ENCODE measurements at regions not wholly inside any gene's neighbourhood (a gene's known extent, or its start where the extent isn't known, plus 50 kb on each side); places are given as distances from the start of the nearest gene placed in this dataset.

- Mint-ChIP-seq H3K27ac (no peak overlapping the region), H3K27me3 (no peaks in the 10 kb centered on the region), H3K9me3 (no peaks in the 10 kb centered on the region), H3K4me3 (no peak overlapping the region), H3K4me1 (peaks cover 2% of the 10 kb centered on the region), H3K36me3 (ENCODE audit: low read depth) (no peaks in the 10 kb centered on the region)
- no peak for DNase-seq
- intact Hi-C loops (cut with micrococcal nuclease), result no loop called here
Observed at GRCh38 chr6:4611429-4612129, 164.6 kb upstream of the CDYL start.

- Mint-ChIP-seq H3K9me3 (no peaks in the 10 kb centered on the region), H3K36me3 (ENCODE audit: low read depth) (no peaks in the 10 kb centered on the region), H3K27ac (no peak overlapping the region), H3K27me3 (no peaks in the 10 kb centered on the region), H3K4me3 (no peak overlapping the region), H3K4me1 (peaks cover 2% of the 10 kb centered on the region)
- intact Hi-C loops (cut with micrococcal nuclease), result no loop called here
- DNase-seq, result no peak
Observed at GRCh38 chr6:4610256-4610655, 165.9 kb upstream of the CDYL start.

GRCh38 chr6:4608361-4609115 lies 167.7 kb upstream of the CDYL start:
- no peaks in the 10 kb centered on the region for H3K27me3 Mint-ChIP-seq
- H3K27ac Mint-ChIP-seq, result no peak overlapping the region
- intact Hi-C loops (cut with micrococcal nuclease), result no loop called here
- H3K36me3 Mint-ChIP-seq (ENCODE audit: low read depth), result no peaks in the 10 kb centered on the region
- H3K4me1 Mint-ChIP-seq, result peaks cover 2% of the 10 kb centered on the region
- no peak for DNase-seq
- H3K9me3 Mint-ChIP-seq, result no peaks in the 10 kb centered on the region
- H3K4me3 Mint-ChIP-seq, result no peak overlapping the region

- no peak for DNase-seq
- no peaks in the 10 kb centered on the region for H3K27me3 Mint-ChIP-seq
- H3K4me3 Mint-ChIP-seq, result no peak overlapping the region
- peaks cover 2% of the 10 kb centered on the region for H3K4me1 Mint-ChIP-seq
- intact Hi-C loops (cut with micrococcal nuclease), result no loop called here
- no peaks in the 10 kb centered on the region for H3K36me3 Mint-ChIP-seq (ENCODE audit: low read depth)
- H3K27ac Mint-ChIP-seq, result no peak overlapping the region
- H3K9me3 Mint-ChIP-seq, result no peaks in the 10 kb centered on the region
Observed at GRCh38 chr6:4607793-4608192, 168.4 kb upstream of the CDYL start.

GRCh38 chr6:4606821-4607704 lies 169.1 kb upstream of the CDYL start:
- H3K36me3 Mint-ChIP-seq (ENCODE audit: low read depth), result no peaks in the 10 kb centered on the region
- intact Hi-C loops (cut with micrococcal nuclease), result no loop called here
- H3K27ac Mint-ChIP-seq, result no peak overlapping the region
- no peak overlapping the region for H3K4me3 Mint-ChIP-seq
- DNase-seq, result no peak
- peaks cover 2% of the 10 kb centered on the region for H3K4me1 Mint-ChIP-seq
- H3K27me3 Mint-ChIP-seq, result no peaks in the 10 kb centered on the region
- no peaks in the 10 kb centered on the region for H3K9me3 Mint-ChIP-seq

GRCh38 chr6:4606016-4606415 lies 170.2 kb upstream of the CDYL start:
- intact Hi-C loops (cut with micrococcal nuclease), result no loop called here
- H3K9me3 Mint-ChIP-seq, result peaks cover 5% of the 10 kb centered on the region
- peaks cover 2% of the 10 kb centered on the region for H3K4me1 Mint-ChIP-seq
- H3K4me3 Mint-ChIP-seq, result no peak overlapping the region
- no peaks in the 10 kb centered on the region for H3K36me3 Mint-ChIP-seq (ENCODE audit: low read depth)
- H3K27ac Mint-ChIP-seq, result no peak overlapping the region
- no peaks in the 10 kb centered on the region for H3K27me3 Mint-ChIP-seq
- no peak for DNase-seq

- peaks cover 6% of the 10 kb centered on the region for H3K9me3 Mint-ChIP-seq
- H3K27ac Mint-ChIP-seq, result no peak overlapping the region
- intact Hi-C loops (cut with micrococcal nuclease), result no loop called here
- H3K4me1 Mint-ChIP-seq, result no peaks in the 10 kb centered on the region
- no peak overlapping the region for H3K4me3 Mint-ChIP-seq
- no peaks in the 10 kb centered on the region for H3K27me3 Mint-ChIP-seq
- no peaks in the 10 kb centered on the region for H3K36me3 Mint-ChIP-seq (ENCODE audit: low read depth)
- no peak for DNase-seq
Observed at GRCh38 chr6:4603856-4604369, 172.3 kb upstream of the CDYL start.

GRCh38 chr6:4603291-4603690 lies 172.9 kb upstream of the CDYL start:
- DNase-seq, result no peak
- Mint-ChIP-seq H3K27me3 (no peaks in the 10 kb centered on the region), H3K36me3 (ENCODE audit: low read depth) (no peaks in the 10 kb centered on the region), H3K4me1 (no peaks in the 10 kb centered on the region), H3K4me3 (no peak overlapping the region), H3K27ac (no peak overlapping the region), H3K9me3 (peaks cover 6% of the 10 kb centered on the region)
- intact Hi-C loops (cut with micrococcal nuclease), result no loop called here

- no peaks in the 10 kb centered on the region for H3K4me1 Mint-ChIP-seq
- H3K9me3 Mint-ChIP-seq, result peaks cover 6% of the 10 kb centered on the region
- no peaks in the 10 kb centered on the region for H3K36me3 Mint-ChIP-seq (ENCODE audit: low read depth)
- H3K4me3 Mint-ChIP-seq, result no peak overlapping the region
- peaks cover 1% of the 10 kb centered on the region for H3K27me3 Mint-ChIP-seq
- no peak for DNase-seq
- no peak overlapping the region for H3K27ac Mint-ChIP-seq
- intact Hi-C loops (cut with micrococcal nuclease), result no loop called here
Observed at GRCh38 chr6:4599924-4600323, 176.3 kb upstream of the CDYL start.

- H3K4me3 Mint-ChIP-seq, result no peak overlapping the region
- peaks cover 6% of the 10 kb centered on the region for H3K9me3 Mint-ChIP-seq
- DNase-seq, result no peak
- H3K4me1 Mint-ChIP-seq, result no peaks in the 10 kb centered on the region
- no peaks in the 10 kb centered on the region for H3K36me3 Mint-ChIP-seq (ENCODE audit: low read depth)
- peaks cover 1% of the 10 kb centered on the region for H3K27me3 Mint-ChIP-seq
- intact Hi-C loops (cut with micrococcal nuclease), result no loop called here
- H3K27ac Mint-ChIP-seq, result no peak overlapping the region
Observed at GRCh38 chr6:4598384-4598995, 177.7 kb upstream of the CDYL start.

- no peaks in the 10 kb centered on the region for H3K36me3 Mint-ChIP-seq (ENCODE audit: low read depth)
- H3K9me3 Mint-ChIP-seq, result no peaks in the 10 kb centered on the region
- no peak overlapping the region for H3K4me3 Mint-ChIP-seq
- H3K27ac Mint-ChIP-seq, result no peak overlapping the region
- no peak for DNase-seq
- peaks cover 1% of the 10 kb centered on the region for H3K27me3 Mint-ChIP-seq
- intact Hi-C loops (cut with micrococcal nuclease), result no loop called here
- no peaks in the 10 kb centered on the region for H3K4me1 Mint-ChIP-seq
Observed at GRCh38 chr6:4593951-4594350, 182.3 kb upstream of the CDYL start.

GRCh38 chr6:4592026-4592425 lies 184.2 kb upstream of the CDYL start:
- H3K27ac Mint-ChIP-seq, result no peak overlapping the region
- H3K36me3 Mint-ChIP-seq (ENCODE audit: low read depth), result no peaks in the 10 kb centered on the region
- no peaks in the 10 kb centered on the region for H3K9me3 Mint-ChIP-seq
- intact Hi-C loops (cut with micrococcal nuclease), result no loop called here
- H3K4me1 Mint-ChIP-seq, result no peaks in the 10 kb centered on the region
- H3K4me3 Mint-ChIP-seq, result no peak overlapping the region
- no peak for DNase-seq
- peaks cover 1% of the 10 kb centered on the region for H3K27me3 Mint-ChIP-seq

- no peaks in the 10 kb centered on the region for H3K9me3 Mint-ChIP-seq
- intact Hi-C loops (cut with micrococcal nuclease), result no loop called here
Observed at GRCh38 chr6:4591218-4591617, 185.0 kb upstream of the CDYL start.

More at GRCh38 chr6:4591218-4591617, 185.0 kb upstream of the CDYL start:
- DNase-seq, result no peak
- Mint-ChIP-seq H3K4me3 (no peak overlapping the region), H3K36me3 (ENCODE audit: low read depth) (no peaks in the 10 kb centered on the region), H3K27me3 (no peaks in the 10 kb centered on the region), H3K4me1 (no peaks in the 10 kb centered on the region), H3K27ac (no peak overlapping the region)
